HL-60/S4 treated with retinoic acid at 250 ng/mL for 4 days and 3 days (cell line): ENCODE measurements at regions not wholly inside any gene's neighbourhood (a gene's known extent, or its start where the extent isn't known, plus 50 kb on each side); places are given as distances from the start of the nearest gene placed in this dataset.

Source experiments
- in situ Hi-C: fragments of 300-500 bp; cut with MboI; formaldehyde crosslinking; loops from 2 replicates; pipeline ENCODE4 v1.7.0; 2022; ENCODE audit warnings: low sequenced_read_pairs

- in situ Hi-C loops = no loop called here
Observed at GRCh38 chr10:3435671-3436070, 263.1 kb upstream of the PITRM1 start.

DNA sequence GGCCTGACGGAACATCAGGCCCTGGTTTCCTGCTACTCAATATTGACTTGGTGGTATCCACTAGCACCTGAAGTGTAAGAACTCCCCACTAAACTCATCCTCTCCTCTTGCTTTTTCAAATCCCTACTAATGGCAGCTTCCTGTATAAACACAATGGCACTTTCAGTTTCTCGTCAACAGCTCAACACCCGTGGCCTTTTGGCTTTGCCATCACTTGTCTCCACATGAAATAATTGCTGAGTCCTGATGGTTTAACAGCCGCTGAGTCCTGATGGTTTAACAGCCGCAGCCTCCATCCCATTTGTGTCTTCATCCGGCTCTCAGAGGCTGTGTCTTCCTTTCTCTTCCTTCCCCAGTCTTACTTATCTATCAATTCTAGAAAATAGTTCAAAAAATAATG lies 261.4 kb upstream of the PITRM1 start:
- in situ Hi-C loops = no loop called here

GRCh38 chr10:3433131-3433530 lies 260.5 kb upstream of the PITRM1 start:
- in situ Hi-C loops = no loop called here

DNA sequence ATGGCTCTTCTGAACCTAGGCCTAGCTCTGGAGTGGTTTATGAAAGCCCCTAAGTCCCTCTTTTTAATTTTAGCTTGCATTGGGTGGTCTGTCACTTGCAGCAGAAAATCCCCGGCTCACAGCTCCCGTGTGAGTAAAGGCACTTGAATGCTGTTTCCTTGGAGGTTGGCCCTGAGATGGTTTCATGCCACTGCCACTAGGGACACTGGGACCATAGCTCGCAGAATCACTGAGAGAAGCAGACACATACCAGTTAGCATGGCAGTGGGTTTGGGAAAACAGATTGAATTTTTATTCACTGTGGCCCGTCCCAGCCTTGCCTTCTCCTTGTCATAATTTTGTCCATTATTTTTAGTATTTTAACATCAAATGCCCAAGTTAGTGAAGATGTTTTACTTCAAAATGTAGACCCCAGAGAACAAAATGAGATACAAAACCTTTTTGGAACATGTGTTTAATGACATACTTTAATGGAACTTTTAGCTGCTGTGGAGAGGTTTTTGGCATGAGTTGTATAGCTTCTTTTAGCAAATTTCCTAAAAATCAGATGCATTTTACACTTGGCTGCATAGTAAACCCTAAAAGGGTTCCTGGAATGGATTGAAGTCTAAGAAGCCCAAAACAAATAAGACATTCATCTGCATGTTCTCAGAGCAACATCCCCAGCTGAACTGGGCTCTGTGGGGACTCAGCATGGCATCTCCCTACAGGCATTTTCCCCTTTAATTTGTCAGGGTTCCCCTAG lies 259.7 kb upstream of the PITRM1 start:
- in situ Hi-C loops = no loop called here

- in situ Hi-C loops = no loop called here
Observed at GRCh38 chr10:3430501-3430900, 257.9 kb upstream of the PITRM1 start.

DNA sequence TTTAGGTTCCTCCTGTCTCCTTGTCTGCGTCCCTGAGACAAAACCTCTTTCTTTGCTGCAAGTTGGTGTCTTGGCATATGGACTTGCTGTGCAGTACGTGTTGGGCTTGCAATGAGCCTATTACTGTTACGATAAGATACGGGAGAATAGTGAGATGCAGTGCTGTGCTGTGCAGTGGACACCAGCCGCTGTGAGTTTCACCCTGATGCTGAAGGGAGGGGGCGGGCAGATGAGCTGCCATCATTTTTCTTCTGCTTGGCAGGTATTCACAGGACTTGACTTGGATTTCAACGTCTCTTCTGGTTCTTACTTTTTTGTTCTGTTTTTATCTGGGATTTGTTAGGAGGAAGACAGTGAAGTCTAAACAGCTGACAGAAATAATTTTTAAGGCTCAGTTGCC lies 257.1 kb upstream of the PITRM1 start:
- in situ Hi-C loops = no loop called here

GRCh38 chr10:3428826-3429225 lies 256.2 kb upstream of the PITRM1 start:
- in situ Hi-C loops = no loop called here

GRCh38 chr10:3427950-3428354 lies 255.4 kb upstream of the PITRM1 start:
- in situ Hi-C loops = no loop called here

- in situ Hi-C loops = no loop called here
Observed at GRCh38 chr10:3427347-3427746, 254.8 kb upstream of the PITRM1 start.

DNA sequence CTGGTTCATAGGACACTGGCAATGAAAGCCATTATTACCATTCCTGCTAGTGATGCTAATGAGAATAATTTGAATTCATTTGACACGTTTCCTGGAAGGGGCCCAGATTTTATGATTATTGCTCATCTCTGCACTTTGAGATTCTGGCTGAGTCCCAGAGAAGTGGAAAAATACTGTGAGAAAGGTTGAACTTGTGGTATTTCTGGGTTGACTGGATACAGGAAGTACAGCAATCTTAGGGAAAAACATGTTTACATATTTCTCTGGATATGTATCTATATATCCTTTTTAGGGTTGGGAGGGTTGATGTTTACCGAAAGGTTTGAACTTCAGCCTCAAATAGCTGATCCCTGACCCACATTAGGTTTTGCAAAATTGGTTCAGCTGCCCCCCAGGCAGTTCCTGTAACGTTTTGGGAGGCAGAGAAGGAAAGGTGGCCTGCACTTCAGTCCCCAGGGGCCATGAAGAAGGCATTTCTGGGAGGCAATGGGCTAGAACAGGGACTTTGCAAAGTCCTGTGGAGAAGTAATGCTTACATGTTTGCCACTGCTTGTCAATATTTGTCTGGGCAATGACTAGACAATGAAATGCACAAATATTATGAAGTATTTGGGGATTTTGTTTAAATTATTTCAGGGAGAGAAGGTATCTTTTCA lies 253.7 kb upstream of the PITRM1 start:
- in situ Hi-C loops = no loop called here

- in situ Hi-C loops = no loop called here
Observed at GRCh38 chr10:3425716-3426115, 253.1 kb upstream of the PITRM1 start.

GRCh38 chr10:3425261-3425660 lies 252.7 kb upstream of the PITRM1 start:
- in situ Hi-C loops = no loop called here

DNA sequence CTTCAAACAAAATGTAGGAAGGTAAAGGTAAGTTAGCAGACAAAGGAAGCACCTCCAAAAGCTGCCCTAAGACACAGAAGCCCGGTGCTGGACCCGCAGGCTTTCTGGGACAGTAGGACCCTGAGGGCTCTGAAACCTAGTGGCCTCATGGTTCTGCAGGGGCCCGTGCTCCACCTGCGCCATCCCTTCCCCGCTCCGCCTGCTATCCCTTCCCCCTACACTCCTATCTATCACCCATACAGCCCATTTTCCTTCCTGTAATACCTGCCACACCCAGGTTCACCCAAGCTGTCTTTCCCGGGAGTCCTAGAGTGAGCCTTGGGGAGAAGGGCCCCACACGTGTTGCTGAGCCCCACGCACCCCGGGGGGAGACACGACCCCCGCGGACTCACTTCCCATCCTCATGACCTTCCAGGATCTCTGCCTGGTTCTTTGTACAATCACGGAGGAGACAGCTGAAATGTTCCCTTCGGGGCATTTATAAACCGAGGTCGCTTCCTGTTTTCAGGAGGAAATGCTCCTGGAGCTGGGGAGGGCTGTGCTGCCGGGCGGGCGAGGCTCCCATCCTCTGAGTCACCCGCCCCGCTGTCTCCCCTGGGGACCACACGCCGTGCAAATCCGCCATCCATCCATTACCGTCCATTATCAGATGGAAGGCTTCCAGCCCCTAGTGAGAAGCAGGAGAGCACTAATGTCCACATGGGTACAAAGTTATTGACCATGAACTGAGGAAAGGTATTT lies 251.7 kb upstream of the PITRM1 start:
- in situ Hi-C loops = no loop called here

DNA sequence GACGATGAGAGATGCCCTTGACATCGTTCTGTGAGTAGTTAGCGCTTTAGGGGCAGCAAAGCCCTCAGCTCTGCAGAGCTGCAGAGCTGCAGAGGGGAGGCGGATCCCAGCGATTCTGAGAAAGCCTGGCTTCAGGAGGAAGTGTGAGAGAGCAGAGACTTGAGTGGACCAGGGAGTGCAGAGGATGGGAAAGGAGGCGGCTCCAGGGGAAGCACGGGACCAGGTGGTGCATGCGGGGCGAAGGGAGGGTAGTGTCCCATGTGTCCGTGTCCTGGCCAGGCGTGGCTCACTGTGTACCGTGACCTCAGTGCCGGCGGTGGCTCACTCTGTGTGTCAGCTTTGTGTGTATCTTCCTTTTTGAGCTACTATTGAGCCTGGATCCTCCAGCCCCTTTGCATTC lies 250.8 kb upstream of the PITRM1 start:
- in situ Hi-C loops = no loop called here

DNA sequence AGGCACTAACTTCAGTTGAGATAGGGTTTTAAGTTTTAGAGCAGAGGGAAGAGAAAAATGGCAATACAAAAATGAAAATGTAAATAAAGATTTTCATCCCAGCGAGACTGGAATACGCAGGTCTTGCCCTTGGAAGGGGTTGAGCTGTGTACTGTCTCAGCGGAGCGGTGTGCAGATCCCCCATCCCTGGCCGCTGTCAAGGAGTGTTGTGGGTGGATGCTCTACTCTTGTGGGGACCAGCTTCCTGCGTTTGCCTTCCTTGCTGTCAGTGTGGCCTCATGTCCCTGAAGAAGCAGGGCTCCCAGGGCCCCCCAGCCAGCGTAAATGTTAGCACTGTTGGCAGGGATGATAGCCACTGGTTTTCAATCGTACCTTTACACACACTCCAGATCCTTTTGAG lies 249.7 kb upstream of the PITRM1 start:
- in situ Hi-C loops = no loop called here

GRCh38 chr10:3421537-3422257 lies 249.1 kb upstream of the PITRM1 start:
- in situ Hi-C loops = no loop called here

DNA sequence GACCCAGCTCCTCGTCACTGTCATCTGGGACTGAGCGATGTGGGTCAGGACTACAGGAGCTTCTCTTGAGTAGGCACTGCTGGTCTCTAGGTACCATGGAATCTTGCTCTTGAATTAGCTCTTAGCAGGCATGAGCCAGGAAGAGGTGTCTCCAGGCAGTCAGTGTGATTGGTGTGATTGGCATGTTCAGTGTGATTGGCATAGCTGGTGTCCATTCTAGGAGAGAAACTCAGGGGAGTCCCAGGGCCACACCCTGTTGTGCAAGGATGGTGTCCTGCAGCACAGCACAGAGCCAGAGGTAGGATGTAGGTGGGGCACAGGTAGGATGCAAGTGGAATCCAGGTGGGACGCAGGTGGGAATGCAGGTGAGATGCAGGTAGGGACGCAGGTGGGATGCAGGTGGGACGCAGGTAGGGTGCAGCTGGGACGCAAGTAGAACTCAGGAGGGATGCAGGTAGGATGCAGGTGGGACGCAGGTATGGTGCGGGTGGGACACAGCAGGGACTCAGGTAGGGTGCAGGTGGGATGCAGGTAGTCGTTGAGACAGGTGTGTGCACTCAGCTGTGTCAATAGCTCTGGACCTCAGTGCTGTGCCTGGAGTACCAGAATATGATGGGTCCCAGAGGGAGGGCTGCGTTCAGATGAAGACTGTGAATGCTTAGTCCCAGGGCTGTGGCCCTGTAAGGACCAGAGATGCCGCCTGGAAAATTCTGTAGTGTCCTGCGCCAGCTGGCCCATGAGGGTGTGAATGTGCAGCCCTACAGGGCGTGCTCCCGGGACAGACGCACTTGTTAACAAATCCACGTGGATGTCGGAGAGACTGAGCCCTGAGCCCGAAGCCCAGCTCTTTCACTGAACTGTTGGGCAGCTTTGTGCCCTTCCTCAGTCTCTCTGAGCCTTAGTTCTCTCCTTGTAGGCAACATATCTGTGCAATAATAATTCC lies 248.2 kb upstream of the PITRM1 start:
- in situ Hi-C loops = no loop called here

GRCh38 chr10:3419719-3420495 lies 247.3 kb upstream of the PITRM1 start:
- in situ Hi-C loops = no loop called here

- in situ Hi-C loops = no loop called here
Observed at GRCh38 chr10:3418926-3419325, 246.3 kb upstream of the PITRM1 start.
